ENCODE measurements at regions not wholly inside any gene's neighbourhood (a gene's known extent, or its start where the extent isn't known, plus 50 kb on each side); places are given as distances from the start of the nearest gene placed in this dataset.

- no peak for ATAC-seq (ENCODE audit: low read depth)
- no CpG with 5 or more reads among the region's 2 CpGs for WGBS (ENCODE audit: insufficient coverage)
- no peak overlapping the region for H3K4me3 Mint-ChIP-seq
Measured at GRCh38 chr5:167766957-167767356, 524.5 kb upstream of the WWC1 start.

DNA sequence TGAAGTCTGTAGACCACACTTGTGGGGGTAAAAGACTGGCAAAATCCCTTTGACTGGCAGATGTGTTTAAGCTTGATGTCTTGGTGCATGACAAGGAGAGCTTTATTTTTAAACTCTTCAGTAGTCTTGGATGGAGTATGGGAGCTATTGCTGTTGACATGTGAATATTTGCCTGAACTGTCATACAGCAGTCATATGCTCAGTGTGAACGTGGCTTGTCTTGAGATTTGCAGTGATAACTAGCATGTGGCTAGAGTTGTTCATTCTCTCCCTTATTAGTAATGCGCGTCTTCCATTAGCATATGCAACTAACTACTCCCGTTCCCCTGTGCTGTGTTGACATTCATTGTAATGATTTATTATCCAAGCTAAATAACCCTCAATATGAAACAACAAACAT lies 523.6 kb upstream of the WWC1 start:
- no peak overlapping the region for H2AFZ ChIP-seq (ENCODE audit: insufficient read depth, low read depth, low read length, poor library complexity, severe bottlenecking)
- no peak overlapping the region for H3K4me3 ChIP-seq (ENCODE audit: control extremely low read depth in 1 of 5, extremely low read depth in 1 of 5, insufficient read depth in 1 of 5, low read depth in 2 of 5, low read length in 4 of 5)
- peaks cover 3% of the 10 kb centered on the region for H3K9me3 Mint-ChIP-seq (ENCODE audit: insufficient read depth)
- DNase-seq (no peak), ATAC-seq (ENCODE audit: low read depth) (no peak)
- H3K4me3 Mint-ChIP-seq, result no peak overlapping the region
- ChIA-PET CTCF (no interaction called here), POLR2A (no interaction called here)
- no peak overlapping the region for H3K27ac ChIP-seq (ENCODE audit: low read length in 2 of 2)
- H3K9ac ChIP-seq (ENCODE audit: low read length), result no peak overlapping the region
- no peaks in the 10 kb centered on the region for H4K20me1 ChIP-seq (ENCODE audit: control insufficient read depth, insufficient read depth, low read length, poor library complexity, severe bottlenecking)
- H3K27ac Mint-ChIP-seq, result no peak overlapping the region
- WGBS (ENCODE audit: insufficient coverage), result 60% methylated on average over 1 of the region's 4 CpGs
- H3K4me2 ChIP-seq (replicated peaks; ENCODE audit: low read depth, low read length, poor library complexity, severe bottlenecking), result no peak overlapping the region
- no peaks in the 10 kb centered on the region for H3K27me3 Mint-ChIP-seq
- H3K36me3 ChIP-seq (replicated peaks in 1 of 2; ENCODE audit: control extremely low read depth in 1 of 2, control insufficient read depth in 1 of 2, extremely low read depth in 1 of 2, insufficient read depth in 2 of 2, low read length in 1 of 2), result no peaks in the 10 kb centered on the region
- no peaks in the 10 kb centered on the region for H3K4me1 ChIP-seq (ENCODE audit: control insufficient read depth in 2 of 2, insufficient read depth in 2 of 2, low read length in 2 of 2)
- no peaks in the 10 kb centered on the region for H3K27me3 ChIP-seq (replicated peaks in 1 of 4; ENCODE audit: control extremely low read depth in 1 of 4, control insufficient read depth in 3 of 4, insufficient read depth in 4 of 4, low read length in 3 of 4)
- TF ChIP-seq, protein P1, sequence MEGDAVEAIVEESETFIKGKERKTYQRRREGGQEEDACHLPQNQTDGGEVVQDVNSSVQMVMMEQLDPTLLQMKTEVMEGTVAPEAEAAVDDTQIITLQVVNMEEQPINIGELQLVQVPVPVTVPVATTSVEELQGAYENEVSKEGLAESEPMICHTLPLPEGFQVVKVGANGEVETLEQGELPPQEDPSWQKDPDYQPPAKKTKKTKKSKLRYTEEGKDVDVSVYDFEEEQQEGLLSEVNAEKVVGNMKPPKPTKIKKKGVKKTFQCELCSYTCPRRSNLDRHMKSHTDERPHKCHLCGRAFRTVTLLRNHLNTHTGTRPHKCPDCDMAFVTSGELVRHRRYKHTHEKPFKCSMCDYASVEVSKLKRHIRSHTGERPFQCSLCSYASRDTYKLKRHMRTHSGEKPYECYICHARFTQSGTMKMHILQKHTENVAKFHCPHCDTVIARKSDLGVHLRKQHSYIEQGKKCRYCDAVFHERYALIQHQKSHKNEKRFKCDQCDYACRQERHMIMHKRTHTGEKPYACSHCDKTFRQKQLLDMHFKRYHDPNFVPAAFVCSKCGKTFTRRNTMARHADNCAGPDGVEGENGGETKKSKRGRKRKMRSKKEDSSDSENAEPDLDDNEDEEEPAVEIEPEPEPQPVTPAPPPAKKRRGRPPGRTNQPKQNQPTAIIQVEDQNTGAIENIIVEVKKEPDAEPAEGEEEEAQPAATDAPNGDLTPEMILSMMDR (IDR thresholded peaks at IDR 0.05), result no peak
- TF ChIP-seq EZH2 (IDR thresholded peaks at IDR 0.05; ENCODE audit: borderline replicate concordance, insufficient read depth, low read depth, low read length, poor library complexity, severe bottlenecking), result no peak
- no peaks in the 10 kb centered on the region for H3K79me2 ChIP-seq (ENCODE audit: control insufficient read depth, insufficient read depth, low read length)
- no peaks in the 10 kb centered on the region for H3K9me3 ChIP-seq (ENCODE audit: control extremely low read depth in 1 of 3, control insufficient read depth in 2 of 3, insufficient read depth in 1 of 3, low read length in 2 of 3)
- intact Hi-C loops (cut with micrococcal nuclease), result no loop called here
- no peaks in the 10 kb centered on the region for H3K4me1 Mint-ChIP-seq

More at GRCh38 chr5:167766957-167767356, 524.5 kb upstream of the WWC1 start:
- Histone ChIP-seq H3K4me2 (replicated peaks; ENCODE audit: low read depth, low read length, poor library complexity, severe bottlenecking) (no peak overlapping the region), H3K27me3 (replicated peaks in 1 of 4; ENCODE audit: control extremely low read depth in 1 of 4, control insufficient read depth in 3 of 4, insufficient read depth in 4 of 4, low read length in 3 of 4) (no peaks in the 10 kb centered on the region), H4K20me1 (ENCODE audit: control insufficient read depth, insufficient read depth, low read length, poor library complexity, severe bottlenecking) (no peaks in the 10 kb centered on the region), H3K9ac (ENCODE audit: low read length) (no peak overlapping the region), H2AFZ (ENCODE audit: insufficient read depth, low read depth, low read length, poor library complexity, severe bottlenecking) (no peak overlapping the region), H3K36me3 (replicated peaks in 1 of 2; ENCODE audit: control extremely low read depth in 1 of 2, control insufficient read depth in 1 of 2, extremely low read depth in 1 of 2, insufficient read depth in 2 of 2, low read length in 1 of 2) (no peaks in the 10 kb centered on the region), H3K4me1 (ENCODE audit: control insufficient read depth in 2 of 2, insufficient read depth in 2 of 2, low read length in 2 of 2) (no peaks in the 10 kb centered on the region), H3K79me2 (ENCODE audit: control insufficient read depth, insufficient read depth, low read length) (no peaks in the 10 kb centered on the region), H3K27ac (ENCODE audit: low read length in 2 of 2) (no peak overlapping the region), H3K9me3 (ENCODE audit: control extremely low read depth in 1 of 3, control insufficient read depth in 2 of 3, insufficient read depth in 1 of 3, low read length in 2 of 3) (no peaks in the 10 kb centered on the region), H3K4me3 (ENCODE audit: control extremely low read depth in 1 of 5, extremely low read depth in 1 of 5, insufficient read depth in 1 of 5, low read depth in 2 of 5, low read length in 4 of 5) (no peak overlapping the region)
- H3K27me3 Mint-ChIP-seq, result no peaks in the 10 kb centered on the region
- POLR2A ChIA-PET, result no interaction called here
- no peak for TF ChIP-seq EZH2 (IDR thresholded peaks at IDR 0.05; ENCODE audit: borderline replicate concordance, insufficient read depth, low read depth, low read length, poor library complexity, severe bottlenecking)
- TF ChIP-seq, protein P1 (IDR thresholded peaks at IDR 0.05), result no peak
- intact Hi-C loops (cut with micrococcal nuclease), result no loop called here
- no peak for DNase-seq
- no peak overlapping the region for H3K27ac Mint-ChIP-seq
- CTCF ChIA-PET, result no interaction called here
- peaks cover 3% of the 10 kb centered on the region for H3K9me3 Mint-ChIP-seq (ENCODE audit: insufficient read depth)
- H3K4me1 Mint-ChIP-seq, result no peaks in the 10 kb centered on the region
